OCI-LY1 (cell line): ENCODE measurements at regions not wholly inside any gene's neighbourhood (a gene's known extent, or its start where the extent isn't known, plus 50 kb on each side); places are given as distances from the start of the nearest gene placed in this dataset.

Experiments
- EZH2 ChIP-seq: fragments of 200-600 bp; sonication (generic), shearing (Covaris generic); IDR thresholded peaks from 2 replicates; pipeline ENCODE4 v1.8.0; 2017; ENCODE audit warnings: borderline replicate concordance, mixed run types, mild to moderate bottlenecking, antibody characterized with exemption, low read length, moderate library complexity, mixed read lengths
- TF ChIP-seq, protein P1 (sequence below): fragments of 200-600 bp; sonication (generic), shearing (Covaris generic); IDR thresholded peaks from 2 replicates; pipeline ENCODE4 v1.5.1; 2017; ENCODE audit warnings: mild to moderate bottlenecking, antibody characterized with exemption, low read length, moderate library complexity, mixed read lengths

GRCh38 chr5:29387384-29387783 is 1806.1 kb upstream of the CDH6 start:
- TF ChIP-seq, protein P1, sequence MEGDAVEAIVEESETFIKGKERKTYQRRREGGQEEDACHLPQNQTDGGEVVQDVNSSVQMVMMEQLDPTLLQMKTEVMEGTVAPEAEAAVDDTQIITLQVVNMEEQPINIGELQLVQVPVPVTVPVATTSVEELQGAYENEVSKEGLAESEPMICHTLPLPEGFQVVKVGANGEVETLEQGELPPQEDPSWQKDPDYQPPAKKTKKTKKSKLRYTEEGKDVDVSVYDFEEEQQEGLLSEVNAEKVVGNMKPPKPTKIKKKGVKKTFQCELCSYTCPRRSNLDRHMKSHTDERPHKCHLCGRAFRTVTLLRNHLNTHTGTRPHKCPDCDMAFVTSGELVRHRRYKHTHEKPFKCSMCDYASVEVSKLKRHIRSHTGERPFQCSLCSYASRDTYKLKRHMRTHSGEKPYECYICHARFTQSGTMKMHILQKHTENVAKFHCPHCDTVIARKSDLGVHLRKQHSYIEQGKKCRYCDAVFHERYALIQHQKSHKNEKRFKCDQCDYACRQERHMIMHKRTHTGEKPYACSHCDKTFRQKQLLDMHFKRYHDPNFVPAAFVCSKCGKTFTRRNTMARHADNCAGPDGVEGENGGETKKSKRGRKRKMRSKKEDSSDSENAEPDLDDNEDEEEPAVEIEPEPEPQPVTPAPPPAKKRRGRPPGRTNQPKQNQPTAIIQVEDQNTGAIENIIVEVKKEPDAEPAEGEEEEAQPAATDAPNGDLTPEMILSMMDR = no peak
- TF ChIP-seq EZH2 = no peak
